Stomach (tissue), 4 donors: ENCODE measurements at regions not wholly inside any gene's neighbourhood (a gene's known extent, or its start where the extent isn't known, plus 50 kb on each side); places are given as distances from the start of the nearest gene placed in this dataset.

Source experiments
- EP300 ChIP-seq: sonication (generic); formaldehyde crosslinking; IDR thresholded peaks from one replicate; pipeline ENCODE4 v1.6.1; 2017; ENCODE audit warnings: antibody characterized with exemption
- TF ChIP-seq, protein P1 (sequence below), 7 experiments: fragments of 450-650 bp in 4 of 7; fragments of 200-600 bp in 3 of 7; sonication (generic) in 3 of 7; IDR thresholded peaks; one replicate each; pipeline ENCODE4 v1.5.1; 2016 to 2019; ENCODE audit warnings: antibody characterized with exemption in 7 of 7, control low read depth in 2 of 7, mild to moderate bottlenecking in 1 of 7

DNA sequence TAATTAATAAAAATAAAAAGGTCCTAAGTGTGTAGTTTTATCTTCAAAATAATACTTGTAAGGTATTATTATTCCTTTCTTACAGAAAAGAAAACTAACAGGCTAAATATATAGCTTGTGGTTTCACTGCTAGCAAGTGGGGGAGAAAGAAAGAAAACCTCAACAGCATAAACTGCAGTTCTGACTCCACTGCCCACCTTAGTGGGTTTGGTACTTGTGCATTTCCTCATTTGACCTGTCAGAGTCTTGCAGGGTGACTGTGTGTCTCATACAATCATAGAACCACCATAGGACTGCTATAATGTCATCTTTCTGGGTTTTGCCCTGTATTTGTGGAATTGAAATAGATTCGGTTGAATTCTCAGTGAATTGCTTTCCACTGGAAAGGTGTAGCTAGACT is 94.7 kb upstream of the PUDP start:
- TF ChIP-seq, protein P1, sequence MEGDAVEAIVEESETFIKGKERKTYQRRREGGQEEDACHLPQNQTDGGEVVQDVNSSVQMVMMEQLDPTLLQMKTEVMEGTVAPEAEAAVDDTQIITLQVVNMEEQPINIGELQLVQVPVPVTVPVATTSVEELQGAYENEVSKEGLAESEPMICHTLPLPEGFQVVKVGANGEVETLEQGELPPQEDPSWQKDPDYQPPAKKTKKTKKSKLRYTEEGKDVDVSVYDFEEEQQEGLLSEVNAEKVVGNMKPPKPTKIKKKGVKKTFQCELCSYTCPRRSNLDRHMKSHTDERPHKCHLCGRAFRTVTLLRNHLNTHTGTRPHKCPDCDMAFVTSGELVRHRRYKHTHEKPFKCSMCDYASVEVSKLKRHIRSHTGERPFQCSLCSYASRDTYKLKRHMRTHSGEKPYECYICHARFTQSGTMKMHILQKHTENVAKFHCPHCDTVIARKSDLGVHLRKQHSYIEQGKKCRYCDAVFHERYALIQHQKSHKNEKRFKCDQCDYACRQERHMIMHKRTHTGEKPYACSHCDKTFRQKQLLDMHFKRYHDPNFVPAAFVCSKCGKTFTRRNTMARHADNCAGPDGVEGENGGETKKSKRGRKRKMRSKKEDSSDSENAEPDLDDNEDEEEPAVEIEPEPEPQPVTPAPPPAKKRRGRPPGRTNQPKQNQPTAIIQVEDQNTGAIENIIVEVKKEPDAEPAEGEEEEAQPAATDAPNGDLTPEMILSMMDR (IDR thresholded peaks at IDR 0.05), result no peak
- no peak for TF ChIP-seq EP300
